Mesodermal cell (in vitro differentiated cells): ENCODE measurements at regions not wholly inside any gene's neighbourhood (a gene's known extent, or its start where the extent isn't known, plus 50 kb on each side); places are given as distances from the start of the nearest gene placed in this dataset.

ENCODE experiments used
- H3K27ac ChIP-seq: 2 replicates; pipeline ENCODE4 v1.7.0; 2013; ENCODE audit warnings: mild to moderate bottlenecking, low read depth, low read length, moderate library complexity; ENCODE audit not compliant: severe bottlenecking
- H3K36me3 ChIP-seq: 2 replicates; pipeline ENCODE4 v1.7.1; 2013; ENCODE audit warnings: mild to moderate bottlenecking, low read length, moderate library complexity; ENCODE audit not compliant: control insufficient read depth, insufficient read depth
- H3K4me1 ChIP-seq: one replicate; pipeline ENCODE4 v1.7.1; 2013; ENCODE audit warnings: mild to moderate bottlenecking, low read length; ENCODE audit not compliant: insufficient read depth, control insufficient read depth, poor library complexity, severe bottlenecking
- H3K4me3 ChIP-seq: 2 replicates; pipeline ENCODE4 v1.7.0; 2013; ENCODE audit warnings: low read length, control low read depth, mild to moderate bottlenecking; ENCODE audit not compliant: insufficient read depth, poor library complexity, severe bottlenecking; ENCODE audit errors: extremely low read depth
- H3K9me3 ChIP-seq: 2 replicates; pipeline ENCODE4 v1.7.1; 2013; ENCODE audit warnings: mild to moderate bottlenecking, low read length, moderate library complexity; ENCODE audit not compliant: control insufficient read depth
- WGBS, 2 experiments: methylation state at CpG; one replicate each; pipeline ENCODE4 v1.1.5; 2013; ENCODE audit warnings: missing lambda C conversion rate in 2 of 2; ENCODE audit not compliant: insufficient coverage in 2 of 2; 5-methylcytosine and 5-hydroxymethylcytosine counted together

DNA sequence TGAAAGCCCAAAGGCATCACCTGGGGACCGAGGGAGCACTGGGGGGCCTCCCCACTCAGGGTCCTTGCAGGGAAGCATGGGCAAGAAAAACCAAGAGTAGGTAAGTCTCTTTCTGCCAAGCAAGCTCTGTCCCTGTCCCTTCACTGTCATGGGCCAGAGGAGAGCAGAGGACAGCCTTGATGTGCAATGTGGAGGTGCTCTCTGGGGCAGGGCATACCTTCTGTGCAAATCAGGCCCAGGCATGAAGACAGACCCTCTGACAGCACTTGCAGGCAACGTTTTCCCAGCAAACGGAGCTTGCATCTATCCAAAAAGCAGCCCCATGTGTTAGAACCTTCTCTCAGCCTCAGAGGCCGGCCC is 192.5 kb upstream of the PWP1 start:
- Histone ChIP-seq H3K36me3 (no peaks in the 10 kb centered on the region), H3K9me3 (no peaks in the 10 kb centered on the region), H3K4me3 (no peak overlapping the region), H3K4me1 (no peaks in the 10 kb centered on the region), H3K27ac (no peak overlapping the region)
- WGBS, 2 experiments: 81 to 93% methylated on average over 3 to 4 of the region's 4 CpGs

DNA sequence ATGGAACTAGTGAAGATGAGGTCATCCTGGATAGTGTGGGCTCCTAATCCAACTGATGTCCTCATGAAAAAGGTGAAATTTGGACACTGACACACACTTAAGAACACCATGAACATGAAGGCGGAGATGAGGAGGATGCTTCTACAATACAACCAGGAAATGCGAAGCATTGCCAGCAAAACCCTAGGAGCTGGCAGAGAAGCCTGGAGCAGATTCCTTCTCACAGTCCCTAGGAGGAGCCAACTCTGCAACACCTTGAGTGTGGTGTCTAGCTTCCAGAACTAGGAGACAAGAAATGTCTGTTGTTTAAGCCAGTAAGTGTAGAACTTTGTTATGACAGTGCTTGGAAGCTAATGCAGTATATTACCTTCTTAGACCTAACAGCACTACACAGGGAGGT is 191.9 kb upstream of the PWP1 start:
- no peaks in the 10 kb centered on the region for H3K4me1 ChIP-seq
- no peak overlapping the region for H3K4me3 ChIP-seq
- no peak overlapping the region for H3K27ac ChIP-seq
- 92% methylated on average over 2 of the region's 2 CpGs; no CpG with 5 or more reads in 1 of the 2 experiments for WGBS, 2 experiments
- no peaks in the 10 kb centered on the region for H3K9me3 ChIP-seq
- H3K36me3 ChIP-seq: no peaks in the 10 kb centered on the region

DNA sequence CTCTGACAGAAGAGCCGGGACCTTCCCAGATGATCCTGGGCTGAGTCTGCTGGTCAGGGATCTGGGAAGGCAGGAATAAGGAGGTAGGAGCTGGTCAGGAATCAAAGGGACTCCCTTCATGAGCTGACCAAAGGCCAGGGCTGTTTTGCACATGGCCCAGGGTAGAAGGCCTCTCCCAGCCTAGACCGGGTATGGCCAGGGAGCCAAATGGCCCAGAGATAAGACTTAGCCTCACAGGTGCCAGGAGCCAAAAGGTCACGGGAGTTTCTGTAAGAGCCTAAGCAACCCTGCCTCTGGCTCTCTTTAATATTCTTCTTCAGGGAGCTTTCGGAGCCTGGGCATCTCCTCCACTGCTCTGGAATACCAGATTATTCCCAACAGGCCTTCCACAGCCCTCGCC is 191.3 kb upstream of the PWP1 start:
- no peaks in the 10 kb centered on the region for H3K4me1 ChIP-seq
- no peaks in the 10 kb centered on the region for H3K9me3 ChIP-seq
- WGBS, 2 experiments: 93 to 94% methylated on average over 5 of the region's 5 CpGs
- H3K36me3 ChIP-seq: no peaks in the 10 kb centered on the region
- H3K4me3 ChIP-seq: no peak overlapping the region
- no peak overlapping the region for H3K27ac ChIP-seq

DNA sequence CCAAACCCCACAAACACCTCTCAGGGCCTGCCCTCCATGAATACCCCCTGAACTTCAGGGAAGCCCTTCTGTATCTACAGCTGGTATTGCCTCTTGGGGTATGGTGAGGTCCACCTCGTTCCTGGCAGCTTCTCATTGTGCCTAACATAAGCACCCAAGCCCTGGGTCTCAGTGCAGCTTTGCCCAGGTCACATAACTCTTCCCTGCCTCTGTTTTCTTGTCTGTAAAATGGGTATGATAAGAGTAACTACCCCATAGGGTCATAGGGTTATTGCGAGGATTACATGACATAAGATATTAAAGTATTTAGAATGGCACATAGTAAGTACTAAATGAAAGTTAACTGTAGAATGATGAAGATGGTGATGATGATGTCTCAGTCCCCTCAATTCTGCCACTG is 190.0 kb upstream of the PWP1 start:
- WGBS, 2 experiments: no CpG with 5 or more reads among the region's 2 CpGs
- Histone ChIP-seq H3K4me1 (no peaks in the 10 kb centered on the region), H3K36me3 (no peaks in the 10 kb centered on the region), H3K27ac (no peak overlapping the region), H3K9me3 (no peaks in the 10 kb centered on the region), H3K4me3 (no peak overlapping the region)

DNA sequence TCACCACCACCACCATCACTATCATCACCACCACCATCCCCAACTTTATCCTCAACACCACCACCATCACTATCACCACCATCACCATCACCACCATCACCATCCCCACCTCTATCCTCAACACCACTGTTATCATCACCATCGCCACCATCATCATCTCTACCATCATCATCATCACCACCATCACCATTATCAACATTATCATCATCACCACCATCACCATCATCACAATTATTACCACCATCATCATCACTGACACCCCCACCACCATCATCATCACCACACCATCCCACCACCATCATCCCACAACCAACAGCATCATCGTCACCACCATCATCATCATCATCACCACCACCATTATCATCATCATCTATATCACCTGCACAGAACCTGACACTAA is 188.4 kb upstream of the PWP1 start:
- WGBS, 2 experiments: 71 to 85% methylated on average over 1 to 2 of the region's 2 CpGs
- no peaks in the 10 kb centered on the region for H3K9me3 ChIP-seq
- H3K4me1 ChIP-seq: no peaks in the 10 kb centered on the region
- no peaks in the 10 kb centered on the region for H3K36me3 ChIP-seq
- no peak overlapping the region for H3K27ac ChIP-seq
- no peak overlapping the region for H3K4me3 ChIP-seq

DNA sequence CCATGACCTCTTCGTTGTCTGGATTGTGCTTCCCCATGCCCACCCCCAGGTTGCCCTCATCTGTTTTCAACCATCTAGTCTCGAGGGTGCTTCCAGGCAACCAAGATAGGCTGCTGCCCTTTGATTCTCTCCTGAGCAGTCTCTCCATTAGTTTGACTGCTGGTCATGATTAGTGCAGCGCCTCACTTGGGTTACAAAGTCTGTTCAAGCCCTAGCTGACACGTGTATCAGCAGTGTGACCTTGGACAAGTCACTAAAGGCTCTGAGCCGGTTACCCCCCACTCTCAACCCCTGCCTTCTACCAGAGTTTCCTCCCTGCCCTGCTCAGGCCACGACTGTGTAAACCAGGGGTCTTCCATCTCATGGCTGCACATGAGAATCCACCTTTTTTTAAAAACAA is 185.3 kb upstream of the PWP1 start:
- H3K36me3 ChIP-seq: no peaks in the 10 kb centered on the region
- H3K9me3 ChIP-seq: no peaks in the 10 kb centered on the region
- H3K27ac ChIP-seq: no peak overlapping the region
- no peaks in the 10 kb centered on the region for H3K4me1 ChIP-seq
- no peak overlapping the region for H3K4me3 ChIP-seq
- 70 to 75% methylated on average over 5 to 6 of the region's 6 CpGs for WGBS, 2 experiments

DNA sequence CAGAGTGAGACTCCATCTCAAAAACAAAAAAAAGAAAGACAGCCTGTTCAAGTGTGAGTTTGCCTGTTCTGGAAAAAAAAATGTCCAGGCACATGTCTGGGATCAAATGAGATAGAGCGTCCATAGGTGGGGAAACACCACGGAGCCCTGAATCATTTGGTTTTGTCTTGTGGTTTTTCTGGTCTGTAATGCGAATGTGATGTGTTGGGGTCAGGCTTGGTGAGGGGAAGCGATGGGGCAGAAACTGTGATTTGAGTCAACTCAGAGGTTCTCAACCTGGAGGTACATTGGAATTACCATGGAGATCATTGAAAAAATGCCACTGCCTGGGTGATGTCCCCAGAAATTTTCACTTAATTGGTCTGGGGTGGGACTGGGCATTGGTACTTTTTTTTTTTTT is 183.9 kb upstream of the PWP1 start:
- no peaks in the 10 kb centered on the region for H3K4me1 ChIP-seq
- no peak overlapping the region for H3K4me3 ChIP-seq
- H3K36me3 ChIP-seq: no peaks in the 10 kb centered on the region
- no peaks in the 10 kb centered on the region for H3K9me3 ChIP-seq
- H3K27ac ChIP-seq: no peak overlapping the region
- 94 to 96% methylated on average over 4 of the region's 4 CpGs for WGBS, 2 experiments

DNA sequence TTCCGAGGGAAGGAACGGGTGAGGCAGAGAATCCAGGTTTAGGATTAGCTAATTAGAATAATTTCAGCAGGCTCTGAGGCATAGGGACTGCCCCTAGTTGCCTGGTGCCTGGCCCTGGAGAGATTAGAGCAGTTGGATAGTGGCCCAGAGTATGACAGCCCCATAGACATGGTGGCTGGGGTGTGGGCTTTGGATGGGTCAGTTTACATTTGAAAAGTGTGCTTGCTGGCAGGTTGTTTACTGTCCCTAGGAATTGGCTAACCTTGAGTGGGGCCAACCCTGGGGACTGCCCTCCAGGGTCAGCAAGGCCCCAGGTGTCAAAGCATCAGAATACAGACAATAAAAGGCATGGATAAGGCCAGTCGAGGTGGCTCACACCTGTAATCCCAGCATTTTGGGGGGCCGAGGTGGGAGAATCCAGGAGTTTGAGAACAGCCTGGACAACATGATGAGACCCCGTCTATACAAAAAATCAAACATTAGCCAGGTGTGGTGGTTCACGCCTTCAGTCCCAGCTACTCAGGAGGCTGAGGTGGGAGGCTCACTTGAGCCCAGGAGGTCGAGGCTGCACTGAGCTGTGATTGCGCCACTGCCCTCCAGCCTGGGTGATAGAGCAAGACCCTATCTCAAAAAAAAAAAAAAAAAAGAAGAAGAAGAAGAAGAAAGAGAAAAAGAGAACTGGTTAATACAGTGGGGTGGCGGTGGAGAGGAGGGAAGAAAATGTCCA is 182.3 kb upstream of the PWP1 start:
- H3K4me3 ChIP-seq: no peak overlapping the region
- no peak overlapping the region for H3K27ac ChIP-seq
- no peaks in the 10 kb centered on the region for H3K4me1 ChIP-seq
- 86 to 92% methylated on average over 6 to 8 of the region's 9 CpGs for WGBS, 2 experiments
- no peaks in the 10 kb centered on the region for H3K36me3 ChIP-seq
- H3K9me3 ChIP-seq: no peaks in the 10 kb centered on the region

DNA sequence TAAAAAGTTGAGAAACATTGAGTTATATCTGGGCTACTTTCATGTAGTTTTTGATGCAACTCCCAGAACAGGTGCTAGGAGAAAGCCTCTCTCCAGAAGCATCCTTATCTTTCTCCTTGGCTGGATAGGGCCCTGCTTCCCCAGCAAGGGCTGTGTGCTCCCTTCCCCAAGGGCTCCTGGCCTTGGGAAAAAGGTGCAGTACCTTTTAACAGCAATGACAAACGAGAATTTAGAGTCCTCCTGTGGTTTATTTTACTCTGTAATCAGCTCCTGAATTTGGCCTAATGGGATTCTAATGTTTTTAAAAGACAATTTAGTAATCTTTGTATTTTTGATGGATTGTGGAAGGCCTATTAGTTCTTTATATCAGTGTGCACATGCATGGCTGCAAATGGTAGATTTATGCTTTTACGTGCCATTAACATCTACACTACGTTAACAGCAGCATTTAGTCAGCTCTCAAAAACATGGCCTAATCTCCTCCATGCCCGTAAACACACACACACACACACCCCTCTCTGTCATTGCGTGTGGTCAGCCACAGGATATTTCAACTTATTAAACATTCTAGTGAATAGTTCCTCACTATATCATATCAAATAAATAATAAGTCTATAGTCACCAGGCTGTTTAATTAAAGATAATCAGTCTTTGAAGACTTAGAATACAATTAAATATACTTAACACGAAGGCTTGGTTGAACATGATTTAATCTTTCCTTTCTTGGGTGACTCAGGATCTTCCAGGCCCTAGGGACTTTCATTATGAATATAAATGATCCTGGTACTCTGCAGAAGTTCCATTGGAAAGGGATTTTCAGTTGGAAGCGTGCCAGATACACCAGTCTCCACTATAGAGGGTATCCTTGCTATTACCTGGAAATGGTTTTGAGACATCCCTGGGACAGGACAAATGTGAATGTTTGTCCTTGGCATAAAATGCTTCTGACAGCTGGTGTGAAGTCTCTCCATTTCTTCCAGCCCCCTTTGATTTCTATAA is 181.4 kb upstream of the PWP1 start:
- Histone ChIP-seq H3K36me3 (no peaks in the 10 kb centered on the region), H3K9me3 (no peaks in the 10 kb centered on the region), H3K4me3 (no peak overlapping the region), H3K4me1 (no peaks in the 10 kb centered on the region), H3K27ac (no peak overlapping the region)
- 75 to 90% methylated on average over 2 to 3 of the region's 7 CpGs for WGBS, 2 experiments

DNA sequence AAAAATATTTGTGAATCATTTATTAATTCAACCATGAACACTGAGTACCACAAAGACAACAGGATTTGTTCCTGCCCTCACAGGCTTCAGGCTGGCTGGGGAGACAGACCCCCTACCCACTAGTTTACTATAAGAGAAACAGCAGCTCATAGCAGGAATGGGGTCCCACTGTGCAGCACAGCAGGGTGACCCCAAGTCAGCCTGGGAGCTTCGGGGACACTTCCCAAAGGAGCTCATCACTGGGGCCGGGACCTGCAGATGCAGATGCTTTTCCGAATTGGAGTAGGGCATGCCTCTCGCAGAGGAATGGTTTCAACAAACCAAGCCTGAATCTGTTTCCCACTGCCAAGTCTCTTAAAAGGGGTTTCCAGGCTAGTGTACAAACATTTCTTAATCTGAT is 176.2 kb upstream of the PWP1 start:
- no peak overlapping the region for H3K27ac ChIP-seq
- H3K4me1 ChIP-seq: no peaks in the 10 kb centered on the region
- H3K36me3 ChIP-seq: no peaks in the 10 kb centered on the region
- no peaks in the 10 kb centered on the region for H3K9me3 ChIP-seq
- no peak overlapping the region for H3K4me3 ChIP-seq
- WGBS, 2 experiments: 76 to 86% methylated on average over 4 of the region's 4 CpGs

DNA sequence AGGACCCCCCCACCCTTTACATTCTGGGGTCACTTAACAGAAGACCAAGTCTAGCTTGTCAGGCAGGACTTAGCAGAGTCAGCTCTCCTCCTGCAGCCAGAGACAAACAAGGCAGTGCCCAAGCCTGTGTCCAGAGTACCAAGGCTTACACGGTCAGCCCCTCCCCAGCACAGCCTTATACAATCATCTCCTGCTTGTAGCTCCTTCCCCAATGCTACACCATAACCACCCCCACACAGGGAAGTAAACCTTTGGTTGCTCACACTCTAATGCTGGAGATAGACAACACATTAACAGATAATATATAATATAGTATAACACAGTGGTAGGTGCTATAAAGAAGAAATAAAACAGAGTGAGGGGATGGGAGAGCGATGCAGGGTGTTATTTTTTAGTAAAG is 175.4 kb upstream of the PWP1 start:
- Histone ChIP-seq H3K36me3 (no peaks in the 10 kb centered on the region), H3K4me3 (no peak overlapping the region), H3K4me1 (peaks cover 4% of the 10 kb centered on the region), H3K27ac (no peak overlapping the region), H3K9me3 (no peaks in the 10 kb centered on the region)
- WGBS, 2 experiments: 80% methylated on average over 1 of the region's 2 CpGs
